Mammary epithelial cell (primary cell): ENCODE measurements at regions not wholly inside any gene's neighbourhood (a gene's known extent, or its start where the extent isn't known, plus 50 kb on each side); places are given as distances from the start of the nearest gene placed in this dataset.

Experiments
- CTCF ChIP-seq, 2 donors: IDR thresholded peaks in 1 of 2; conservative IDR thresholded peaks in 1 of 2; 2 replicates each; pipeline ENCODE4 v1.5.1; 2011 to 2012; ENCODE audit warnings: inconsistent platforms in 2 of 2, low read length in 2 of 2, mild to moderate bottlenecking in 2 of 2, control low read depth in 1 of 2, low read depth in 1 of 2; ENCODE audit not compliant: insufficient read depth in 1 of 2; ENCODE audit errors: extremely low read depth in 1 of 2
- EZH2 ChIP-seq: IDR thresholded peaks from 2 replicates; pipeline ENCODE4 v1.6.1; 2012; ENCODE audit warnings: low read length, inconsistent platforms, borderline replicate concordance

GRCh38 chr14:65269732-65270131 is 142.8 kb upstream of the FUT8 start:
- TF ChIP-seq CTCF (conservative IDR thresholded peaks at IDR 0.05 in 1 of 2, IDR thresholded peaks at IDR 0.05 in 1 of 2; ENCODE audit: extremely low read depth in 1 of 2, insufficient read depth in 1 of 2, low read depth in 1 of 2, low read length in 2 of 2) (no peak), EZH2 (no peak)
